Natural killer cell (primary cell): ENCODE measurements at regions not wholly inside any gene's neighbourhood (a gene's known extent, or its start where the extent isn't known, plus 50 kb on each side); places are given as distances from the start of the nearest gene placed in this dataset.
"Not testable (repeated sequence)": the region's sequence is repeated elsewhere in the genome, so short reads cannot be mapped to it uniquely, and the experiment has no call there.

Experiments
- ATAC-seq, 3 donors: fragments of 150-1000 bp in 2 of 3; fragments of 200-7000 bp in 1 of 3; cut with Tn5 transposase; 1 replicate in 1 of 3; 2 replicates in 2 of 3; pipeline ENCODE4 v1.10.0; 2021; ENCODE audit warnings: mild to moderate bottlenecking in 2 of 3, moderate library complexity in 2 of 3
- DNase-seq, 2 donors: peaks; one replicate each; pipeline versions ENCODE4 v3.0.0 to v3.0.0-alpha.2; 2013 to 2021; ENCODE audit warnings: mixed read lengths in 1 of 2
- H3K27ac ChIP-seq: one replicate; pipeline ENCODE4 v1.5.1; 2013; ENCODE audit warnings: mild to moderate bottlenecking, low read length
- H3K27me3 ChIP-seq: one replicate; pipeline ENCODE4 v1.6.1; 2013; ENCODE audit warnings: low read length; ENCODE audit not compliant: control insufficient read depth, insufficient read depth
- H3K36me3 ChIP-seq: one replicate; pipeline ENCODE4 v1.6.1; 2013; ENCODE audit warnings: low read length; ENCODE audit not compliant: control insufficient read depth, insufficient read depth
- H3K4me1 ChIP-seq: one replicate; pipeline ENCODE4 v1.6.1; 2013; ENCODE audit warnings: low read length; ENCODE audit not compliant: control insufficient read depth, insufficient read depth
- H3K4me3 ChIP-seq: one replicate; pipeline ENCODE4 v1.5.1; 2013; ENCODE audit warnings: low read length
- H3K9me3 ChIP-seq: one replicate; pipeline ENCODE4 v1.6.1; 2013; ENCODE audit warnings: low read length; ENCODE audit not compliant: control insufficient read depth, insufficient read depth
- H3K27ac Mint-ChIP-seq, 2 donors: one replicate each; pipeline ENCODE4 v1.8.0; 2022; ENCODE audit warnings: mild to moderate bottlenecking in 2 of 2, mixed read lengths in 2 of 2, moderate library complexity in 1 of 2
- H3K27me3 Mint-ChIP-seq, 2 donors: one replicate each; pipeline ENCODE4 v1.8.0; 2022; ENCODE audit warnings: low read depth in 2 of 2, mixed read lengths in 2 of 2
- H3K36me3 Mint-ChIP-seq: one replicate; pipeline ENCODE4 v1.8.0; 2022; ENCODE audit warnings: mixed read lengths
- H3K4me1 Mint-ChIP-seq, 2 donors: one replicate each; pipeline ENCODE4 v1.8.0; 2022; ENCODE audit warnings: mixed read lengths in 2 of 2
- H3K4me3 Mint-ChIP-seq: one replicate; pipeline ENCODE4 v1.8.0; 2022; ENCODE audit warnings: mild to moderate bottlenecking, moderate library complexity, mixed read lengths
- H3K9me3 Mint-ChIP-seq, 2 donors: one replicate each; pipeline ENCODE4 v1.8.0; 2022; ENCODE audit warnings: mixed read lengths in 2 of 2
- CTCF ChIP-seq: fragments of 200-600 bp; IDR thresholded peaks from one replicate; pipeline ENCODE4 v1.8.0; 2022; ENCODE audit warnings: antibody characterized with exemption
- WGBS: methylation state at CpG from one replicate; pipeline ENCODE4 v1.1.7; 2013; ENCODE audit warnings: missing lambda C conversion rate; ENCODE audit not compliant: insufficient coverage; 5-methylcytosine and 5-hydroxymethylcytosine counted together
- intact Hi-C: fragments of 100-400 bp; cut with micrococcal nuclease; formaldehyde crosslinking; loops from one replicate; pipeline ENCODE4 v1.14.2; 2022

GRCh38 chr2:36287363-36288275 is 68.0 kb upstream of the CRIM1 start:
- H3K27ac Mint-ChIP-seq: no peak overlapping the region
- intact Hi-C loops: no loop called here
- Histone ChIP-seq H3K4me3 (no peak overlapping the region), H3K36me3 (no peaks in the 10 kb centered on the region), H3K4me1 (no peaks in the 10 kb centered on the region), H3K27ac (no peak overlapping the region), H3K27me3 (no peaks in the 10 kb centered on the region), H3K9me3 (no peaks in the 10 kb centered on the region)
- H3K27me3 Mint-ChIP-seq: peaks cover 0 to 3% of the 10 kb centered on the region in 2 donors
- no peak for TF ChIP-seq CTCF
- 64% methylated on average over 6 of the region's 6 CpGs for WGBS
- no peaks in the 10 kb centered on the region for H3K4me1 Mint-ChIP-seq
- H3K9me3 Mint-ChIP-seq: peaks cover 2% of the 10 kb centered on the region in 2 donors
- no peaks in the 10 kb centered on the region for H3K36me3 Mint-ChIP-seq
- ATAC-seq: no peak
- H3K4me3 Mint-ChIP-seq: no peak overlapping the region
- no peak for DNase-seq

GRCh38 chr2:36279506-36279905 is 76.1 kb upstream of the CRIM1 start:
- H3K27me3 Mint-ChIP-seq, ATAC-seq, H3K27ac Mint-ChIP-seq, H3K36me3 Mint-ChIP-seq, H3K4me3 Mint-ChIP-seq, DNase-seq, H3K36me3 ChIP-seq, intact Hi-C loops, H3K27me3 ChIP-seq, H3K4me1 Mint-ChIP-seq, H3K9me3 ChIP-seq, H3K4me3 ChIP-seq, H3K27ac ChIP-seq, H3K4me1 ChIP-seq: not testable (repeated sequence)
- H3K9me3 Mint-ChIP-seq: peaks cover 8 to 11% of the 10 kb centered on the region in 2 donors
- 92% methylated on average over 6 of the region's 7 CpGs for WGBS

GRCh38 chr2:36277881-36278523 is 77.6 kb upstream of the CRIM1 start:
- H3K27ac ChIP-seq: no peak overlapping the region
- H3K36me3 ChIP-seq: no peaks in the 10 kb centered on the region
- H3K4me3 Mint-ChIP-seq: no peak overlapping the region

More at GRCh38 chr2:36277881-36278523, 77.6 kb upstream of the CRIM1 start:
- intact Hi-C loops: no loop called here
- H3K4me1 ChIP-seq: no peaks in the 10 kb centered on the region
- H3K4me1 Mint-ChIP-seq: no peaks in the 10 kb centered on the region
- H3K27me3 ChIP-seq: no peaks in the 10 kb centered on the region
- no peaks in the 10 kb centered on the region for H3K27me3 Mint-ChIP-seq
- H3K27ac Mint-ChIP-seq: no peak overlapping the region
- WGBS: 100% methylated on average over 1 of the region's 2 CpGs
- ATAC-seq: no peak
- TF ChIP-seq CTCF: no peak
- no peak overlapping the region for H3K4me3 ChIP-seq
- peaks cover 6 to 9% of the 10 kb centered on the region in 2 donors for H3K9me3 Mint-ChIP-seq
- H3K36me3 Mint-ChIP-seq: no peaks in the 10 kb centered on the region
- DNase-seq: no peak
- no peaks in the 10 kb centered on the region for H3K9me3 ChIP-seq
